Activated T-cell treated with anti-CD3 and anti-CD28 coated beads for 24 hours (primary cell): ENCODE measurements at regions not wholly inside any gene's neighbourhood (a gene's known extent, or its start where the extent isn't known, plus 50 kb on each side); places are given as distances from the start of the nearest gene placed in this dataset.

ENCODE experiments used
- DNase-seq: peaks from one replicate; pipeline ENCODE4 v3.0.0-alpha.2; 2020; ENCODE audit warnings: low read depth

DNA sequence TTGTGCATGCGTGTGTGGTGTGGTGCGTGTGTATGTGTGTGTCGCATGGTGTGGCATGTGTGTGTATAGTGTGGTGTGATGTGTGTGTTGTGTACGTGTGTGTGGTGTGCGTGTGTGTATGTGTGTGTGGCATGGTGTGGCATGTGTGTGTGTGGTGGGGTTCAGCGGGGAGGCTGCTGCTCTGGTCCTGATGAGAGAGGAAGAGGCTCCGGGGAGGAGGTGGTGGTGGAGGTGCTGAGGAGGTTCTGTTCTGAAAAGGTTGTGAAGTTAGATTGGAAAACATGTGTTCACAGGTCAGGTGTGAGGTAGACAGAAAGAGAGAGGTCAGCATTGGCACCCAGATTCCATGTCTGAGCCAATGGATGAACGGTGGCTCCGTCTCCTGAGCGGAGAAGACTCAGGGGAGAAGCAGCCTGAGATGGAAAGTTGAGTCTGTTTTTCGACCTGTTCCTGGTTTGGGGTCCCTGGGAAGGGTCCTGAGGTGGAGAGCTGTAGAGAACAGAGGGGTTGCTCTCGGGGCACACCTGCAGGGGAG is 67.2 kb upstream of the HDAC4 start:
- no peak for DNase-seq

DNA sequence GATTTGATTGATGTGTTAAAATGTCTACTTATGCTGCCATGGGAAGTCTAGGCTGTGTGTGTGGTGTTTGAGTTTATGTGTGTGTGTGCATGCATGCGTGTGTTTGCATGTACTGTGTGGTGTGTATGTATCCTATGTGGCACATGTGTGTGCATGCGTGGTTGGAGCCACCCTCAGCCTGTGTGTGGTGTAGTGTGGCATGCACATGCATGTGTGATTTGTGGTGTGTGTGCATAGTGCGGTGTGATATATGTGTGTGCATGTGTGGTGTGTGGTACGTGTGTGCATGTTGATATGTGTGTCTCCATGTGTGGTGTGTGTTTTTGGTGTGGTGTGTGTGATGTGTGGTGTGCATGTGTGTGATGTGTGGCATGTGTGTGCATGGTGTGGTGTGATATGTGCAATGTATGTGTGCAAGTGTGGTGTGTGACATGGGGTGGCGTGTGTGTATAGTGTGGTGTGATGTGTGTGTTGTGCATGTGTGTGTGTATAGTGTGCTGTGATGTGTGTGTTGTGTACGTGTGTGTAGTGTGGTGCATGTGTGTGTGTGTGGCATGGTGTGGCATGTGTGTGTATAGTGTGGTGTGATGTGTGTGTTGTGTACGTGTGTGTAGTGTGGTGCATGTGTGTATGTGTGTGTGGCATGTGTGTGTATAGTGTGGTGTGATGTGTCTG is 66.6 kb upstream of the HDAC4 start:
- DNase-seq: no peak

DNA sequence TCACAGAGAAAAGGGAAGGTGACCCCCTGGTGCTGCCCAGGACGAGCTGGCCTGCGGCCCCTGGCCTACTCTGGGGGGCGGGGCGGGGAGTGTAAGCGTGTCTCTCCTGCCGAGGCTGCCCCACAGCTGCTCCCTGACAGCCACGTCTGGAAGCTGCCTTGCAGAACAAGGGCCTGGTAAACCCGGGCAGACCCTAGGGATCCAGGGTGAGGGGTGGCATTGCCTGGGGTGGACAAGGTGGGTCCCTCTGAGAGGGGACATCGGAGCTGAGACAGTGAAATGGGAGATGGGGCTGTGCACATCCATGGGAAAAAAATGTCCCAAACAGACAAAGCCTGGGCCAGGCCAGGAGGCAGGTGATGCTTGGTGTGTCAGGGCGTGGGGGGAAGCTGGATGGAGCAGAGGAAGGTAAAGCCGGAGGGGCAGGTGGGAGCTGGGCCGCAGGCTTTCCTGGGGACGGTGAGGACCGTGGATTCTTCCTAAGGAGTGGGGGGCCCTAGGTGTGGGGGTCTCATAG is 66.0 kb upstream of the HDAC4 start:
- DNase-seq: no peak

DNA sequence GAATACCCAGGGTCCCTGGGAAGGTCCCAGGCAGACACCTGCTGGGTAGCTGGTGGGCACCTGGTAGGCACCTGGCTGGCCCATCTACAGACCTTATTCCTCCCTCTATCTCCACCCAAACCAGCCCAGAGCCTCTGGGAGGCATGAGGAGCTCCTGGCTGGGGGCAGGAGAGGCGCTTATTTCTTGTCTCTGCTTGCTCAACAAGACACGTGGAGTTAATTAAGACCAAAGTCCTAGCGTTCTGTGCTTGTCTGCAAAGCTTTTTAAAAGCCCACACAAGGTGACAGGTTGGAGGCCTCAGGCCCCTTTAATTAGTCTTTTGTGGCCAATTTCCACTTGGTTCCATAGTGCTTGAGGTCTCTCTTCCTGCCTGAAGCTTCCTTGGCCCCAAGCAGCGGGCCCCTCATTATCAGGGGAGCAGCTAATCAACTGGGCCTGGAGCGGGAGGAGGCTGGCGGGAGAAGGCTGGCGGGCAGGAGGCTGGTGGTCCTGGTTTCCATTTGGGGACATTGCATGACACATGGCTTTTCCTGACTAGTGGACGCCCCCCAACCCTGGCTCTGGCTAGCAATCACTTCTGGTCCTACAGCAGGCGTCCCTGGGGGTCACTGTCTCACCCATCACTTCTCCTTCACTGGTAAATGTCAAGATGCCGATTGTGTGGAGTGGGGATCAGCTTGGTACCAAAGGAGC is 65.4 kb upstream of the HDAC4 start:
- DNase-seq: no peak

DNA sequence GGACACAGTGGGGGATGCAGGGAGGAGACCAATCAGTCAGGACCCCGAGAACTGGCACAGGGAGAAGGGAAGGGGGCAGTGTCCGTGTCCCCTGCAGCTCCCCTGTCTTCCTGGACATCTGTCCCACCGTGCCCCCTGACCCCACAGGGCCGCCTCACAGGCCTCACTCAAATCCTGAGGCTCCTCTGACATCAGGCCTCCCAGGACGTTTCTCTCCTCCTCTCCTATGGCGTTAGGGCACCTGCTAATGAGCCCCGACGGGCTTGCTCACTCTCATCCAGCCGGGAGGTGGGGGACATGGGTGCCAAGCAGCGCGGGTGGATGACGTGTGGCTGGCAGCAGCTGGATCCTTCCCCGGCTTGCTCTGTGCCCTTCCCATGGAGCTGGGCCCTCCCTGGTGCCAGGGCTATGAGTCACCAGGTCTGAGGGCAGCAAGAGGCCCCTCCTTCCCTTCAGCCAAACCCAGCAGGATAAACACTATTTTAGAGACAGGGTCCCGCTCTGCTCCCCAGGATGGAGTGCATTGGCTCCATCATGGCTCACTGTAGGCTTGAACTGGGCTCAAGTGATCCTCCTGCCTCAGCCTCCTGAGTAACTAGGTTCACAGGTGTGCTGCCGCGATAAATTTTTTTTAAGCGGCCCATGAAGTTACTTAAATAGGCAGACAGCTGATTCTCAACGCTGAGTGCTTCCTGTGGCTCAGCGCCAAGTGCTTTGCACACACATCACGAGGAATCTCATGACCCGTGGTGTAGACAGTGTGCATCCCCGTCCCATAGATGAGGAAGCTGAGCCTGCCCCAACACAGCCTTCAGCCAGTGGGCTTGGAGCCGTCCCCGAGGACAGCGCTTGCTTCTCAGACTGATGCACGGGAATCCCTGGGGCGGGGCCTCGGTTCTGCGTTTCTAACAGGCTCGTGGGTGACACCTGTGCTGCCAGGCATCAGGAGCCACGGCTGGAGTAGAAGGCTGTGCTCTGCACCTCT is 64.5 kb upstream of the HDAC4 start:
- DNase-seq: no peak

DNA sequence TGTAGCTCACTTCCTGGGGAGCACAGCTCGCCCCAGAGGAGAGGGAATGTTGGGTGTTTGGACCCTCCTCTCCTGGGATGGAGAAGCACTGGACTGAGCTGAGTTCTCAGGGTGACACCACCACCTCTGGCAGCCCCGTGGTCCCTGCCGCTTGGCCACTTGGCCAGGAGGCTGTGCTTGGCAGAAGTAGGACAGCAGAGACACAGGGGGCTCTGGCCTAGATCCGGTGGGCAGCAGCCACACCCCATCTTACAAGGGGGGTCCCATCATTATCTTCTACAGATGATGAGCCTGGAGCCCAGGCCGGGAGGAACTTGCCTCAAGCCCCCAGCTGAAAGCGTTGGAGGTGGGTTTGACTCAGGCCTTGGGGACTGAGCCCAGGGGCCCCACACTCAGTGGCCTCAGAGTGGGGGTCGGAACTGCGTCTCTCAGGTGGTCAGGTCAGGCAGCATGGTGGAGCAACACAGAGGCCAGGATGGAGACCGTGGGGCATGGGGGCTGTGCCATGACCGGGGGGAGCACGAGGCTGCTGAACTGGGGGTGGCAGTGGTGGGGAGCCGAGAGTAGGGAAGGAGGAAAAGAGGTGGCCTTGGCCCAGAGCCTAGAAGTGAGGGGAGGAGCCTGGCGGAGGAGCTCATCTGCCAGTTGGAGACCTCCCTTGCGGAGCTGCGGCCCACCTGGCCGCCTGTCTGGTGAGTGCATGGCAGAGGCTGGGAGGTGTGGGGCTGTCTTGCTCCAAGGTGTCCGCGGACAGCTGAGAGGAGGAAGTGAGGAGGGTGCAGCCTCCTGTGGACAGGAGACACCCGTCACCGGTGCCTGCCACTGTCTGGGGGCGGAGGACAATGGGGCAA is 63.6 kb upstream of the HDAC4 start:
- DNase-seq: no peak

DNA sequence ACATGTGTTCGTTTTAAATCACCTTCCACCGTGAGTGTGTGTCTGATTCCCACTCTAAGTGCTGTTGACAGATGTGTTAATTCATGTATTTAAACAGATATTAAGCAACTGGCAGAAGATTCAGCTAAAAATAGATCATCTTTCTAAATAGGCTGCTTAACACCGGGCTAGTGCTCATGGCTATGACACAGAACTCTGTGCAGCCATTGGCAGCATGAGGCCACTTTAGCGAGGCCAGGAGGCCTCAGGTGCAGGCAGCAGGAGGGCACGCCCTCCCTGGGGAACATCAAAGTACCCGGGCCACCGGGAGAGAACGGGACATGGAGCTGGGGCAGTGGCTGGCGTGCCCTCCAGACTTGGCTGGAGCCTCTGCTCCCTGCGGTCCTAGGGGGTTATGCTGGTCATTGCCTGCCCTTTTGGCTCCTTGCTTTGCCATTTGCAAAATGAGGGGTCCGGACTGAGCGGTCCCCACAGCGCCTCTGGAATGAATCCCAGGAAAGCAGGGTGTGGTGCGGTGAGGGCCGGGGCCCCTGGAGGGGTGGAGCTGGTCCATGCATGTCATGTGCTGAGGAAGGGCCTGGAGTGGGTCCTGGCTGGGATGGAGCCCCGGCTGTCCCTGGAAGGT is 62.8 kb upstream of the HDAC4 start:
- DNase-seq: no peak

DNA sequence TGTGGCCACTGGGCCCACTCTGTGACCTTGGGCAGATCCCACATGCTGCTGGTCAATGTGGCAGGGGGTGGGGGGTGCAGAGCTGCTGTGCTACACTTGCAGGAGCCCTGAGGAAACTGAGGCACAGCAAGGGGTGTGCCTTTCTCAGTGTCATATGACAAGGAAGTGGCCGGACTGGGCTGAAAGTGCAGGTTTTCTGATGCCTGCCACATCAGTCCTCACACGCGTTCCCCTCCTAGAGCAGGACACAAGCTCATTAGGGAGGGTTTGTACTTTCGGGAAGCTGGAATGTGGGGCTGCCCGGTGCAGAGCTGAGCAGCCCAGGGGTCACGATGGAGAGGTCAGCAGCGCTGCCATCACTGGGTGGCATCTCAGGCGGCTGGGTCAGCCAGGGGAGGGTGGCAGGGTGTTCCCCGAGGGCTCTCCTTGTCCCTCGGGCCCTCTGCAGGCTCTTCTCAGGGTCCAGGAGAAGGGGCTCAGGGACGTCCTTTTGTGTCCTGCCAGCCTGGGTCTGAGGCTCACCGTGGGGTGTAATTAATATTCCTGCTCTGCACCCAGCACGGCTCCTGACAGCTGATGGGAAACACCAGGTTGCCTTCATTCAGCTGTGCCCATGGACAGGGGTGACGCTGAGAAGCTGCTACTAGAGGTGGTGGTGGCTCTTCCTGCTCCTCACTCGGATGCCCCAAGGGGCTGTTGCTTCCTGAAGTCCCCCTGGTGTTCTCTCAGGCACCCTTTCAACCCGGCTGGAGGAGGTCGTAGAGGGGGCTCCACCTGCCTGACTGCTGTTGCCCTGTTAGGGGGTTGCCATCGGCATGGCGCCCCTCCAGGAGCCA is 62.1 kb upstream of the HDAC4 start:
- no peak for DNase-seq

DNA sequence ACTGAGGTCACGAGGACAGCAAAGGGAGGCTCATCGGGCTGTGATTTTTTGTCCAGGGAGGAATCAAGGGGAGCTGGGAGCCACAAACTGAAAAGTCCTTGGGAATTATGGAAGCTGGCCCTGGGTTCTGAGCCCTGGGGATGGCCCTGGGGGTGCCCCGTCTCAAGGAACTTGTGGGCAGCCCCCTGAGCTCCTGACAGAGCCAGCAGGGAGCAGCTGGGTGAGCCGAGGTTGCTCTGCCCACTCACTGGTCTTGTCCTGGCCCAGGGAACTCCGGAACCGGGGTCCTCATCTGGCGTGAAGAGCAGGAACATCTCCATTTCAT is 61.3 kb upstream of the HDAC4 start:
- no peak for DNase-seq

DNA sequence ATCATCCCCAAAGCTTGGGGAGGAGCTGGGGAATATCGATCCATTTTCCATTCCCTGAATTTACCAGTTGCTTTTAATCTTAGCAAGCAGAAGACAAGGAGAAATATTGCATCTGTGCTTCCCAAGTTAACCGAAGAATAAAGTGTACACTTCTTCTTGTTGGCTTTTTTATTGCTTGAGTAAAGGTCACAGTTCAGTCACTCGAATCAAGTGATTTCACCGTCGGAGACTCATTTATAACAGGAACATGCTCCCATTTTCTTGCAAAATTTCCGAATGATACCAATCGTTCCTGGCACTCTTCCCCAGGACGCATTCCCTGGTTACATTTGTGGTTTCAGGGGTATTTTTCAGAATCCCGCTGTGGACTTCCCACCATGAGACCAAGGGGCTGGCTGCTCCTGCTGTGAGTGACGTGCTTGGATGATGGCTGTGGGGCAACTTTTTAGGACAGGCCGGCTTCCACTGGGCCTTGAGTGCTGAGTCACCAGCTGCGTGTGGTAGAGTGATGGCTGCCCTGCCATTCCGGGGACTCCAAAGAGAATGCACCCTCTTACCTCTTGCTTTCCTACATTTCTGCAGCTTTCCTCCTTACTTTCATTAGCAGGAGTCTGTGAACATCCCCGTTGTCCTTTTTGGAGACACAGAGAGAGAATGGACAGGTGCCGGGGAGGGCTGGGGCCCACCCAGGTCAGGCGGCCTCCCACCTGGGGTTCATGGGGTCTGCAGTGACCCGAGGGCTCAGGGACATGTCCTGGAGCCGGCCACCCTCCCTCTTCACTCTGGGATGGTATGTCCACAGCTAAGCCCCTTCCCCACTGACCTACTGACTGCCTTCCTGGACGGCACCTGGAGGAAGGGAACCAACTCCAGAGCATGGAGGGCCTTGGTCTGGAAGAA is 60.7 kb upstream of the HDAC4 start:
- DNase-seq: no peak

DNA sequence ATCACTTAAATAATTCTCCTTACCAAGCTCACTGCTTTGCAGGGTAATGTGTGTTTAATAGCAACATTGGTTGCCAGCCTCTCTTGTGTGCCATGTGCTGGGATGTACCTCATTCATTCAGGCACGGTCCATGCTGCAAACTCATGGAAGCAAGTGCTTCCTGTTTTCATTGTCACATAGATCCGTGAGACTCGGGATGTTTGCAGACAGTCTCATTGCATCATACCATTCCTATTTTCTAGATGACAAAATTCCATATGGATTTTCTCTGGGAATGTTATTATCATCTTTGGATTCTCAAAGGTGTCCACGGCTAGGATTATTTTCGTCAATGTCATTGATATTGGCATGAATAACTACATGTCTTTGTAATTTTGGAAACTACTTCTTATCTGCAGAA is 60.0 kb upstream of the HDAC4 start:
- no peak for DNase-seq

DNA sequence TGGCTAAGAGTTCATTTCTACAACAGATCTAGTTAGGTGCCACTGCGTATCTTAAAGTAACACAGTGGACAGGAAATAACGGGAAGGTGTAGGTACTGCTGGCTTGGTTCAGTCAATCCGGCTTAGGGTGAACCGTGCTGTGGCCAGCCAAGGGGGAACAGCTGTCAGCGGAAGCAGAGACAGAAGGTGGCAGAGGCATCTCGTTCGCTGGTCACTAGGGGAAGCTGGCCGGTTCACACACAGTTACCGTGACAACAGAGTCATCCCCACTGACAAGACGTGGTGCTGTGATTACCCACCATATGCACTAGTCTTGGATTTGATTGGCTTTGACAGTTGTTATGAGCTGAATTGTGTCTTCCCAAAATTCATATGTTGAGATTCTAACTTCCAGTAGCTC is 58.8 kb upstream of the HDAC4 start:
- no peak for DNase-seq

DNA sequence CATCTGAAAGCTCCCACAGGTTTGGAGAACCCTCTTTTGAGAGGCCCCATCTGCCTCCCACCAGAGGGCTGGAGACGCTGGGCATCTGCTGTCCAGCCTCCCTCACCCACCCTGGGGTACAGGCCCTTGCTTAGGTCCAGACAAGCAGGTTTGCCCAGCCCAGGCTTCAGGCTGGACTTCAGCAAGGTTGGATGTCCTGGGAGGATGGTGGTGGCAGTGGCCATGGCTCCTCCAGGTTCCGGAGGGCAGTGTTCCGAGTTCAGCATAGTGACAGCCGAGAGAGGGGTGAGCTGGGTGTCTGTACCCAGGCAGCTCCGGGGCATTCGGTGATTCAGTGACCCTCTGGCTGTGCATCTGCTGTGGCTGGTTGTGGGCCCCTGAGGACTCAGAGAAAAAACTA is 58.2 kb upstream of the HDAC4 start:
- DNase-seq: no peak

DNA sequence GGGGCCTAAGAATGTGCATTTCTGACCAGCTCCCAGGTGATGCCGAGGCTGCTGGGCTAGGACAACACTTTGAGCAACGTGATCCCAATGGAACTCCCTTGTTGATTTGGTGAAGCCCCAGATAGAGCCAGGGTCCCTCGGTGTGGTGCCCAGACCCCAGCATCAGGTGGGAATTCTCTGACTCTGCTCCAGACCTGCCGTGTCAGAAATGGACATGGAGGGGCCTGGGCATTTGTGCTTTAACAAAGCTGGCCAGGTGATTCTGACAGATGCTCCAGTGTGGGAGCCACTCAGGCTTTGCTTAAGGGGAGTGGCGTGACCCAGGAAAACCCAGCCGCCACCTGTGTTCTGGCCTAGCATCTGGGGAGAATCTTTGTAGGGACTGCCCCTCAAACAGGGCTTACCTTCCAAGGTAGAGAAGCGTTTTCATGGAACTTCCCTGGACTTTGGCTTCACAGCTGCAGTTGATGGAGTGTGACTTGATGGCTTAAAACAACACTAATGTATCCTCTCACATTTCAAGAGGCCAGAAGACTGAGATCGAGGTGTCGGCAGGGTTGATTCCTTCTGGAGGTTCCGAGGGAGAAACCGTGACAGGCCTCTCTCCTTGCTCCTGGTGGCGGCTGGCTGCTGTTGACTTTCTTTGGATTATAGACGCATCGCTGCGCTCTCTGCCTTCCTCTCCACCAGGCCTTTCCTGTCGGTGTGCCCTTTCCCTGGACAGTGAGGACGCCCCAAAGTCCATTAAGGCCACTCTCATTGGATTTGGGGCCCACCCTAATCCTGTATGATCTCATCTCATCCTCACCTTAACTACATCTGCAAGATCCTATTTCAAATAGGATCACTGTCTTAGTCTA is 57.0 kb upstream of the HDAC4 start:
- DNase-seq: no peak

DNA sequence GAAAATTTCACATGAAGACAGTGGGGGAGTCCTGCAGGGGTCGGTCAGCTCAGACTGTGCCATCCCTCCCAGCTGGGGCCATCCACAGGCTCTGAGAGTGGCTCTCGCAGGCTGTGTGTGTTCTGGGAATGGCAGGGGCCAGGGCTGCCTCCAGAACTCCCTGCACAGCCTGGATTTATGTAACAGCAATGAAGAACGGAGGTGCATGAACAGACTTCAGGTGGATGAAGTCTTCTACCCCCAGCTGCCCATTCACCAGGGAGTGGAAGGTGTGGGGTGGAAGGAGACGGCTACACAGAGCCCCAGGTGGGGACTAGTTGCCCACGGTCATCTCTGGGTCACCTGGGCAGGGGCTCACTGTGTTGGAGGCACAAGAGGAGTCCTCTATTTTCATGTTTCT is 56.1 kb upstream of the HDAC4 start:
- DNase-seq: no peak

DNA sequence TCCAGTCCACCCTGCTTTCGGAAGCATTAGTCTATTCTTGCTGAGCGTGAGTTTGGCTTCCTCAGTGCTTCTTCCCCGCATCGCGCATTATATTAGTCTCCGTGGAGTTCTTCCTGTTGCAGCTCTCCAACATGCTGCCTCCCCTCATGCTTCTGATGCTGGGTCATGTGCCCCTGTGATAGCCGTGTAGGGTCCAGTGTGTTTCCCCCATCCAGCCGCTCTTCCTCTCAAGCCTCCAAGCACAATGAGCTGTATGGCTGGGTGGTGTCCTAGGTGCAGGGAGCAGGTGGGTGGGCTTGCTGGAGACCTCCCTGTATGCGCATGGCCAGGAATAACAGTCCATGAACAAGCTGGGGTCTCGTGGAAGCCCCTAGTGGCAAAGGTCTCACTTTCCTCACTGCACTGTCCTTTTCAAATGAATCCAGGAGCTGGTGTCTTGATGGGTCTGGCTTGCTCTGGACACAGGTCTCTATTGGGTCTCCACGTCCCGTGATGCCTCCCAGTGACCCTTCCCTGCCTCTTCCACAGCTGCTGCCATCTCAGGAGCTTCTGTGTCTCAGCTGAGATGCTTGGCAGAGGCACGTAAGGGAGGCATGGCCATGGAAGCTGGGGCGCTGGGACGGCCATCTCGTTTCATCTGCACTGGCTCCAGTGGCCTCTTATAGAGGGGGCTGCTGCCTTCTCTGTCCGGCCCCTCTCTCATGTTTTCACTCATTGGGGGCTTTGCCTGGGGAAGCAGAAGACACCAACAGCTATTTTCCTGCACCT is 54.8 kb upstream of the HDAC4 start:
- no peak for DNase-seq

DNA sequence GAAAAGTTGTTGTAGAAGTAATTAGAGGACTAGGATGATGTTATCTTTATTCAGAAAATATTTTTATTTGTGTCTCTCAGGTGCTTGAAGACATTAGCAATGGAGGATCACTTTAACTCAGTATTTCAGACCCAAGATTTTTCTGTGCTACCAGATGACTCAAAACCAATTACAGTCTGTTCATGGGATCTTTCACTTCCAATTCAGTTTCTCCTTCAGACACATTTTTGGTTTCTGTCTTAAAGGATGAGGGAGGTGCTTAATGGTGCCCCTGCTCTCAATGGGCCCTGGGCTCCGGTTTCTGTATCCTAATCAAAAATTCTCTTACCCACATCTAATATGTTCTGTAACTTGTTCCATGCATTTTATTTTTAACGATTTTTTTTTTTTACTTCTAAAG is 53.7 kb upstream of the HDAC4 start:
- DNase-seq: no peak
